ENCODE measurements at regions not wholly inside any gene's neighbourhood (a gene's known extent, or its start where the extent isn't known, plus 50 kb on each side); places are given as distances from the start of the nearest gene placed in this dataset.

GRCh38 chr11:115741376-115742107, 237.3 kb upstream of the CADM1 start:
- DNase-seq (ENCODE audit: low read depth in 4 of 4, low spot score in 2 of 4): no peak

- DNase-seq (ENCODE audit: low read depth in 4 of 4, low spot score in 2 of 4): no peak
Observed at GRCh38 chr11:115740324-115740723, 236.1 kb upstream of the CADM1 start.

GRCh38 chr11:115739878-115740277, 235.7 kb upstream of the CADM1 start:
- DNase-seq (ENCODE audit: low read depth in 4 of 4, low spot score in 2 of 4): no peak

DNA sequence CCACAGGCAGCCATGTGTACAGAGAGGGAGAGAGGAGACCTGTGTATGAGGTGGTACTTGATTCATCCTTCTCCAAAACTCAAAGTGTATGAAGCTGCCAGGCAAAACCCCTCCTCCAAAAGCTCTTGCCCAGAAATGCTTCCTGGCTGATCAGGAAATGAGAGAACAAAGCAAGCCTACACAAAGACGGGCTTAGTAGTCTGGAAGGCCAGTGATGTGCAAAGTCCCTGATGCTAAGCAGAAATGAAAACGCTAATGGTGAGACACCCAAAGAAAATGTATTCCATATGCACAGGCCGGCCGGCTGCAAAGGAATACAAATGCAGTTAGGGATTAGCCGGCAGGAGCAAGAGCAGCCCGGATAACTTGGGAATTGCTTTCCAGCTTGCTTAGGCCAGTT, 234.9 kb upstream of the CADM1 start:
- no peak for DNase-seq (ENCODE audit: low read depth in 4 of 4, low spot score in 2 of 4)

- DNase-seq (ENCODE audit: low read depth in 4 of 4, low spot score in 2 of 4): no peak
Observed at GRCh38 chr11:115737875-115738274, 233.7 kb upstream of the CADM1 start.

- no peak for DNase-seq (ENCODE audit: low read depth in 4 of 4, low spot score in 2 of 4)
Observed at GRCh38 chr11:115736146-115736545, 231.9 kb upstream of the CADM1 start.

DNA sequence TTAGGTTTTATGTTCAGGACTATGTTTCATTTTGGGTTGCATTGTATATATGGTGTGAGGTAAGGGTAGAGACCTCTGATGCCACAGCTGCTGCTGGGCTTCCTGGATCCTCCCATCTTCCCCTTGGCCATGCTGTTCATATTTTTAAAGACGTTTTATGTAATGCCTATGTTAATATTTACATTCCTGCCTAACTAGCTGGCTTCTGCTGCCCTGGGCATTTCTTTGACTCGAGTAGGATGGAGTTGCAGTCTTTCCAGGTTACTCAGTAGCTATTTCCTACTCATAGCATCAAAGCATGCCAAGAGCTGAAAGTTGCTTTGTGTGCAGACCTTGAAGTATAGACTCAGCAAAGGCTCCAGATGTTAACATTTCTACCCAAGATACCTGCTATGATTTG, 220.5 kb upstream of the CADM1 start:
- DNase-seq (ENCODE audit: low read depth in 4 of 4, low spot score in 2 of 4): no peak

DNA sequence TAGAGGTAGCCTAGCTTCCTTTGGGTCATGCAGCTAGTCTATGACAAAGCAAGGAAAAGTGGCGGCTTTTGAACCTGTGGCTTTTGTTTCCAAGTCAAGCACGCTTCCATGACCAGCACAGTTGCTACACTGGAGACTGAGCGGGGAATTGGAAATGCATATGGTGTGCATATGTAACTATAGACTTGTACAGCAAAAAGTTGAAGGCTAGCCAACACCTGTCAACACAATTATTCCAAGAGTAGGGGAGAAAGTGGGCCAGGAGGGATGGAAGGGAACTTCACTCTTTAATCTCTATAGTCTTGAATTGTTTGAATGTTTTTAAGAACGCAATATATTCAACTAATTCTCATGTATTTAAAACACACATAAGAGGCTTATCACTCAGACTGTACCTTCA, 218.5 kb upstream of the CADM1 start:
- no peak for DNase-seq (ENCODE audit: low read depth in 4 of 4, low spot score in 2 of 4)

GRCh38 chr11:115721296-115721995, 217.2 kb upstream of the CADM1 start:
- no peak for DNase-seq (ENCODE audit: low read depth in 4 of 4, low spot score in 2 of 4)

GRCh38 chr11:115720602-115721245, 216.5 kb upstream of the CADM1 start:
- no peak for DNase-seq (ENCODE audit: low read depth in 4 of 4, low spot score in 2 of 4)

DNA sequence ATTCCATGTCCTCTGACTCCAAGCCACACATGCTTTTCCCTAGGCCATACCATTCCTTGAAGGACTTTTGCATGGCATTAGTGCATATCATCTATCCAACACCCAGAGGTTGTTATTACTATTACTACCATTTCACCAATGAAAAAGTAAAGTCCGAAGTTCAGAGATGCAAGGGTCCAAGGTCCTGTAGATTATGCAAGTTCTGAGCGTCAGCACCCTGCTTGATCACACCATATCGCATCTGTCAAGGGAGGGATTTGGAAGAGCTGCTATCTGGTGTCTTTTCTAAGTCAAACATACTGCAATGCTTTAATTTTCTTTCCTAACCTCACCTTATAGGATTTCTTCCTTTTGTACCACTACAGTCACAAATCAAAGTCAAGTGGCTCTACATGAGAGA, 214.7 kb upstream of the CADM1 start:
- DNase-seq (ENCODE audit: low read depth in 4 of 4, low spot score in 2 of 4): no peak

- no peak for DNase-seq (ENCODE audit: low read depth in 4 of 4, low spot score in 2 of 4)
Observed at GRCh38 chr11:115718106-115718505, 213.9 kb upstream of the CADM1 start.

DNA sequence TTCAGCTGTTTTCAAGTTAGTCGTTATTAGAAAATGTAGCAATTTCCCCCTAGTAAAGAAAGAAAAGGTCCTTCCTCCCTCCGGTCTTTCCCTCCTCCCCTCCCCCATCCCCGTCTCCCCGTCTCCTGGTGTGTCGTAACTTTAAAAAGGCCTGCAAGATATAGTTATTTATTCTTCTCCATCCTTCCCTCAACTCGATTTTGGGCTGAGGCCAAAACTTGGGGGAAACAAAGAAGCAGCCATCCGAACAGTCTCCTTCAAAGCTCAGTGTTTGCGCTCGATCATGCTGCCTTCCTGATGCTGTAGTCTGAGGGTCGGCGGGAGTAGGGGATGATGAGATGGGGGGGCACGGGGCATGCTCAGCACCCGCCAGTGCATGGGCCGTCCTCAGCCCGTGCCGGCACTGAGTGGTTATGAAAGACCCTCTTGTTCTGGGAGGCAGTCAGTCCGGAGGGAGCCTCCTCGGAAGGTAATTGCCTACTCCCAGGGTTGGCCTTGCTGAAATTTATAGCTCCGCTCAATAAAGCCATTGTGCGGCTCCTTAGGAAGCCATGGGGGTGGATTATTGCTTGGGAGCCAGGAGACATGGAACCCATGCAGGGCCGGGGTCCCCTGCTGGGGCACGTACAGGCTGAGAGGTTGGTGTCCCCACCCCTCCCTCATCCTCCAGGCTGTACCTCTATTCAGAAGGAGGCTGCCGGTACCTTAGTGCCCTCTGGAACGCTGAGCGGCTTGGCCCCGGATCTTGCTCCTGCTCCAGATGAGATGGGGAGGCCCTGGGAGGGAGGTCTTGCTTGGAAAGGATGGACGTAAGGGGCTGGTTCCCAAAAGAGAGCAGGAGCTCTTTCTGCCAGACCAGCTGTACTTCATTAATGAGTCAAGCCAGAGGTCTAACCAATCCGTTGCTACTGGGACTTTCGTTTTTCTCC, 212.7 kb upstream of the CADM1 start:
- DNase-seq (ENCODE audit: low read depth in 4 of 4, low spot score in 2 of 4): peak in 1 of 4 donors; percentile 49

GRCh38 chr11:115716080-115716479, 211.9 kb upstream of the CADM1 start:
- no peak for DNase-seq (ENCODE audit: low read depth in 4 of 4, low spot score in 2 of 4)

DNA sequence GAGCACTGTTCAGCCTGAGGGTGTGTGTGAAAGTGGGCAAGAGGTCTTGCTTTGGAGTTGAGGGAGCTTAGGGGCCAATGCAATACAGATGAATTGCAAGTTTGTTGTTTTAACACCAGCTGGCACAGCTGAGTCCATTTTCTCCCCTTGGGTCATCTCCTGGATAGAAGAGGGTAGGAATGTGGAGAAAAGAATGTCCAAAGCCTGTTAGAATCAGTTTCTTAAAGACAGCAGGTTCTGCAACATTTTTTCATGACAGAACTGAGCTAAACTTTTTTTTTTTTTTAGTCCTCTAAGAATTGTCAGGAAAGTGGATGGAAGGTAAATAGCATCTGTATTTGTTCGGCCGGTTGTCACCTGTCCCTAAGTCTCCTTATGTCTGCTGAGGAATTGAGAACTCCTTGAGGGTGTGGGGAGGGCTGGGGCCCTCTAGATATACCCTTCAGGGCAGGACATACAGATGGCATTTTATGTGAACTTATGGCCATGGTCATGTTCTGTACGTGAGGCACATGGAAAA, 211.1 kb upstream of the CADM1 start:
- no peak for DNase-seq (ENCODE audit: low read depth in 4 of 4, low spot score in 2 of 4)

- no peak for DNase-seq (ENCODE audit: low read depth in 4 of 4, low spot score in 2 of 4)
Observed at GRCh38 chr11:115712296-115712695, 208.1 kb upstream of the CADM1 start.

- DNase-seq (ENCODE audit: low read depth in 4 of 4, low spot score in 2 of 4): no peak
Observed at GRCh38 chr11:115710980-115711379, 206.8 kb upstream of the CADM1 start.

- DNase-seq (ENCODE audit: low read depth in 4 of 4, low spot score in 2 of 4): no peak
Observed at GRCh38 chr11:115710426-115710825, 206.2 kb upstream of the CADM1 start.

- no peak for DNase-seq (ENCODE audit: low read depth in 4 of 4, low spot score in 2 of 4)
Observed at GRCh38 chr11:115709297-115709696, 205.1 kb upstream of the CADM1 start.

GRCh38 chr11:115707180-115707905, 203.1 kb upstream of the CADM1 start:
- DNase-seq (ENCODE audit: low read depth in 4 of 4, low spot score in 2 of 4): no peak
